Natural killer cell (primary cell): ENCODE measurements at regions not wholly inside any gene's neighbourhood (a gene's known extent, or its start where the extent isn't known, plus 50 kb on each side); places are given as distances from the start of the nearest gene placed in this dataset.
"Not testable (repeated sequence)": the region's sequence is repeated elsewhere in the genome, so short reads cannot be mapped to it uniquely, and the experiment has no call there.

Experiments used
- ATAC-seq, 3 donors: fragments of 150-1000 bp in 2 of 3; fragments of 200-7000 bp in 1 of 3; cut with Tn5 transposase; 1 replicate in 1 of 3; 2 replicates in 2 of 3; pipeline ENCODE4 v1.10.0; 2021; ENCODE audit warnings: mild to moderate bottlenecking in 2 of 3, moderate library complexity in 2 of 3
- DNase-seq, 2 donors: peaks; one replicate each; pipeline versions ENCODE4 v3.0.0 to v3.0.0-alpha.2; 2013 to 2021; ENCODE audit warnings: mixed read lengths in 1 of 2
- H3K27ac ChIP-seq: one replicate; pipeline ENCODE4 v1.5.1; 2013; ENCODE audit warnings: mild to moderate bottlenecking, low read length
- H3K27me3 ChIP-seq: one replicate; pipeline ENCODE4 v1.6.1; 2013; ENCODE audit warnings: low read length; ENCODE audit not compliant: control insufficient read depth, insufficient read depth
- H3K36me3 ChIP-seq: one replicate; pipeline ENCODE4 v1.6.1; 2013; ENCODE audit warnings: low read length; ENCODE audit not compliant: control insufficient read depth, insufficient read depth
- H3K4me1 ChIP-seq: one replicate; pipeline ENCODE4 v1.6.1; 2013; ENCODE audit warnings: low read length; ENCODE audit not compliant: control insufficient read depth, insufficient read depth
- H3K4me3 ChIP-seq: one replicate; pipeline ENCODE4 v1.5.1; 2013; ENCODE audit warnings: low read length
- H3K9me3 ChIP-seq: one replicate; pipeline ENCODE4 v1.6.1; 2013; ENCODE audit warnings: low read length; ENCODE audit not compliant: control insufficient read depth, insufficient read depth
- H3K27ac Mint-ChIP-seq, 2 donors: one replicate each; pipeline ENCODE4 v1.8.0; 2022; ENCODE audit warnings: mild to moderate bottlenecking in 2 of 2, mixed read lengths in 2 of 2, moderate library complexity in 1 of 2
- H3K27me3 Mint-ChIP-seq, 2 donors: one replicate each; pipeline ENCODE4 v1.8.0; 2022; ENCODE audit warnings: low read depth in 2 of 2, mixed read lengths in 2 of 2
- H3K36me3 Mint-ChIP-seq: one replicate; pipeline ENCODE4 v1.8.0; 2022; ENCODE audit warnings: mixed read lengths
- H3K4me1 Mint-ChIP-seq, 2 donors: one replicate each; pipeline ENCODE4 v1.8.0; 2022; ENCODE audit warnings: mixed read lengths in 2 of 2
- H3K4me3 Mint-ChIP-seq: one replicate; pipeline ENCODE4 v1.8.0; 2022; ENCODE audit warnings: mild to moderate bottlenecking, moderate library complexity, mixed read lengths
- H3K9me3 Mint-ChIP-seq, 2 donors: one replicate each; pipeline ENCODE4 v1.8.0; 2022; ENCODE audit warnings: mixed read lengths in 2 of 2
- CTCF ChIP-seq: fragments of 200-600 bp; IDR thresholded peaks from one replicate; pipeline ENCODE4 v1.8.0; 2022; ENCODE audit warnings: antibody characterized with exemption
- WGBS: methylation state at CpG from one replicate; pipeline ENCODE4 v1.1.7; 2013; ENCODE audit warnings: missing lambda C conversion rate; ENCODE audit not compliant: insufficient coverage; 5-methylcytosine and 5-hydroxymethylcytosine counted together
- intact Hi-C: fragments of 100-400 bp; cut with micrococcal nuclease; formaldehyde crosslinking; loops from one replicate; pipeline ENCODE4 v1.14.2; 2022

DNA sequence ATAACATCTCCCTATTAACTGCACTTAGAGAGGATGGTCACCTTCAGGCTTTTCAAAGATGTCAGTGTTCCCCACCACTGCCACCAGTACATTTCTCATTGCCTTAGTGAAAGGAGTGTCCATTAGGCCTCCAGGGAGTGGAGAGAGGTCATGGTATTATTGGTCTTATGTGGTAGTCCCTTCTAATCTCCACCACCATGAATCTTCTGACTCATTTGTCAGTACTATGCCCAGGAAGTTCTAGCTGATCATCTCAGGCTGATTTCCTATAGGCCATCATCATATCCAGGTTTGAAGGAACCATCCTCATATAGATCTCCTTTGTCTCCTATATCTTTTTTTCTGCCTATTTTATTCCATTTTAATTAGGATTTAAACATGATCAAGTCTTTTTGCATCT is 221.5 kb downstream of the CYB561 start:
- H3K27me3 ChIP-seq, result no peaks in the 10 kb centered on the region
- H3K4me1 ChIP-seq, result no peaks in the 10 kb centered on the region
- no peak overlapping the region for H3K27ac ChIP-seq
- Mint-ChIP-seq H3K4me1 (no peaks in the 10 kb centered on the region), H3K27me3 (no peaks in the 10 kb centered on the region), H3K4me3 (no peak overlapping the region), H3K36me3 (no peaks in the 10 kb centered on the region), H3K27ac (no peak overlapping the region), H3K9me3 (no peaks in the 10 kb centered on the region)
- H3K9me3 ChIP-seq, result no peaks in the 10 kb centered on the region
- no peaks in the 10 kb centered on the region for H3K36me3 ChIP-seq
- H3K4me3 ChIP-seq, result no peak overlapping the region
- TF ChIP-seq CTCF, result no peak
- ATAC-seq (no peak), DNase-seq (no peak)
- intact Hi-C loops, result no loop called here

DNA sequence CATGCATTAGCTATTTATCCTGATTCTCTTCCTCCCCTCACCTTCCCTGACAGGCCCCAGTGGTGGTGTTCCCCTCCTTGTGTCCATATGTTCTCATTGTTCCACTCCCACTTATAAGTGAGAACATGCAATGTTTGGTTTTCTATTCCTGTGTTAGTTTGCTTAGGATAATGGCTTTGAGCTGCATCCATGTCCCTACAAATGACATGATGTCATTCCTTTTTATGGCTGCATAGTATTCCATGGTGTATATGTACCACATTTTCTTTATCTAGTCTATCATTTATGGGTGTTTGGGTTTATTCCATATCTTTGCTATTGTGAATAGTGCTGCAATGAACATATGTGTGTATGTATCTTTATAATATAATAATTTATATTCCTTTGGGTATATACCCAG is 219.4 kb downstream of the CYB561 start:
- H3K9me3 ChIP-seq, ATAC-seq, H3K27me3 Mint-ChIP-seq, H3K4me3 Mint-ChIP-seq, H3K27me3 ChIP-seq, H3K4me1 Mint-ChIP-seq, intact Hi-C loops, H3K4me3 ChIP-seq, H3K27ac Mint-ChIP-seq, H3K9me3 Mint-ChIP-seq, H3K27ac ChIP-seq, H3K4me1 ChIP-seq, H3K36me3 ChIP-seq, DNase-seq: not testable (repeated sequence)
- peaks cover 15% of the 10 kb centered on the region for H3K36me3 Mint-ChIP-seq

DNA sequence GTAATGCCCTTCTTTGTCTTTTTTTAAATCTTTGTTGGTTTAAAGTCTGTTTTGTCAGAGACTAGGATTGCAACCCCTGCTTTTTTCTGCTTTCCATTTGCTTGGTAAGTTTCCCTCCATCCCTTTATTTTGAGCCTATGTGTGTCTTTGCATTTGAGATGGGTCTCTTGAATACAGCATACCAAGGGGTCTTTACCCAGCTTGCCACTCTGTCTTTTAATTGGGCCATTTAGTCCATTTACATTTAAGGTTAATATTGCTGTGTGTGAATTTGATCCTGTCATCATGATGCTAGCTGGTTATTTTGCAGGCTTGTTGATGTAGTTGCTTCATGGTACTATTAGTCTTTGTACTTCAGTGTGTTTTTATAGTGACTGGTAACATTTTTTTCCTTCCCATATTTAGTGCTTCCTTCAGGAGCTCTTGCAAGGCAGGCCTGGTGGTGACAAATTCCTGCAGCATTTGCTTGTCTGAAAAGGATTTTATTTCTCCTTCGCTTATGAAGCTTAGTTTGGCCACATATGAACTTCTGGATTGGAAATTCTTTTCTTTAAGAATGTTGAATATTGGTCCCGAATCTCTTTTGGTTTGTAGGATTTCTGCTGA is 215.0 kb downstream of the CYB561 start:
- H3K4me1 ChIP-seq, H3K27ac ChIP-seq, H3K9me3 ChIP-seq, H3K27me3 ChIP-seq, DNase-seq, H3K4me1 Mint-ChIP-seq, H3K27ac Mint-ChIP-seq, H3K4me3 ChIP-seq, H3K4me3 Mint-ChIP-seq, intact Hi-C loops, ATAC-seq, H3K27me3 Mint-ChIP-seq, H3K36me3 ChIP-seq: not testable (repeated sequence)
- H3K9me3 Mint-ChIP-seq, result peaks cover 5 to 10% of the 10 kb centered on the region in 2 donors
- H3K36me3 Mint-ChIP-seq, result peaks cover 15% of the 10 kb centered on the region
- 90% methylated on average over 2 of the region's 2 CpGs for WGBS

DNA sequence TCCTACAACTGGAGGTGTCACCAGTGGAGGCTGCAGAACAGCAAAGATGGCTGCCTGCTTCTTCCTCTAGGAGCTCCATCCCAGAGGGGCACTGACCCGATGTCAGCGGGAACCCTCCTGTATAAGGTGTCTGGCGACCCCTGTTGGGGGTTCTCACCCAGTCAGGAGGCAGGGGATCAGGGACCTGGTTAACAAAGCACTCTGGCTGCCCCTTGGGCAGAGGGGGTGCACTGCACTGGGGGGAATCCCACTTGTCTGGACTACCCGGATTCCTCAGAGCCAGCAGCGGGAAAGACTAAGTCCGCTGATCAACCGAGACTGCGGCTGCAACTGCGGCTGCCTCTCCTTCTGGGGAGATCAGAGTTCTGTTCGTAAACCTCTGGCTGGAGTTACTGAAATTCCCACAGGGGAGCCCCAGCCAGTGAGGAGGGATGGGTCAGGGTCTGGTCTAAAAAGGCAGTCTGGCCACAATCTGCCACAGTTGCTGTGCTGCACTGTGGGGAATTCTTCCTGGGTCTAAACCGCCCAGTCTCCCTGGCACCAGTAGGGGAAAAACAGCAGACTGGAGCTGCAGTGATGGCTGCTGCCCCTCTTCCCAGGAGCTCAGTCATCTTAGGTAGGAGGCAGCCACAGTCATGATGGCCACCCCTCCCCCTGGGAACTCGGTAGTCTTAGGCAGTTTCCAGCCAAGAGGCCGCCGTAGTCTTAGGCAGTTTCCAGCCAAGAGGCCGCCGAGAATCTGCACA is 213.4 kb downstream of the CYB561 start:
- no peaks in the 10 kb centered on the region for H3K27me3 ChIP-seq
- H3K4me3 ChIP-seq, result no peak overlapping the region
- intact Hi-C loops, result no loop called here
- H3K36me3 ChIP-seq, result no peaks in the 10 kb centered on the region
- Mint-ChIP-seq H3K27me3 (no peaks in the 10 kb centered on the region), H3K9me3 (peaks cover 5 to 10% of the 10 kb centered on the region in 2 donors), H3K4me3 (no peak overlapping the region), H3K27ac (no peak overlapping the region), H3K36me3 (peaks cover 15% of the 10 kb centered on the region), H3K4me1 (no peaks in the 10 kb centered on the region)
- 97% methylated on average over 16 of the region's 16 CpGs for WGBS
- TF ChIP-seq CTCF, result no peak
- H3K27ac ChIP-seq, result no peak overlapping the region
- no peaks in the 10 kb centered on the region for H3K4me1 ChIP-seq
- no peak for ATAC-seq
- DNase-seq, result no peak
- no peaks in the 10 kb centered on the region for H3K9me3 ChIP-seq
